ENCODE measurements at regions not wholly inside any gene's neighbourhood (a gene's known extent, or its start where the extent isn't known, plus 50 kb on each side); places are given as distances from the start of the nearest gene placed in this dataset.

DNA sequence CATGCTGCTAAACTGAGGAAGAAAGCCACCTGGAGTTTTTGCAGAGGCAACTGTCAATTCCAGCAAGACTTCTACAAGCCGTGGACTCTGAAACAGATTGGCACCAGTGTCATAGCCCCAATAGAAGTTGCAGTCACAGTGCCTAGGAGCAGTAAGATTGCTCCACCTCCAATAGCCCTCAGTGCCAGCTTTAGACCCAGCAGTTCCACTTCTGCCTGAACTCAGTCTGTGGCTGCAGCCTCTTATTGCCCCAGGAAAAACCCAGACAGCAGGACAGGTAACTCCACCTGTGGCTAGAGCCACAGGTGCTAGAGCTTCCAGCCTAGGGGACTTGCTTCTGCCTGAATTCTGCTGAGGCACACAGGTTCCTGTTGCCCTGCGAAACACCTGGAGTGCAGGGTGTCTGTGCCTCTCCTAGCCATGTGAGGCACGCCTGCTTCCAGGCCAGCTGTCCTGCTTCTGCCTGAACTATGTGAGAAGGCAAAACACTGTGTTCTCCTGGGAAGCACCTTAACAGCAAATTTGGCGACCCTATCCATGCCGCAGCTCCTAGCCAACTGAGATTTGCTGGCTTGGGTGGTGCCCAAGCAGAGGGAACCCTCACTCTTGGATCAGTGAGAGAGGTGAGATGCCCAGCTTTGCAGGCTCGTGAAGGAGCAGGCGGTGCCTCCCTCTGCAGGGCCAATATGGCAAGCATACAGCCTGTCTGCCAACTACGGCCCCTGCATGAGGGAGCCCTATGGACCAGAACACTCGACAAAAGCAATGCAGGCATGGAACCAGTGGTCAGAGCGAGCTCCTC is 607.6 kb downstream of the PCDH17 start:
- intact Hi-C loops (cut with micrococcal nuclease): no loop called here
- no TSS peak for BruUV-seq (replicated peaks)
- H3K36me3 Mint-ChIP-seq (ENCODE audit: insufficient read depth, unreplicated experiment): no peaks in the 10 kb centered on the region
- TF ChIP-seq, protein P1, sequence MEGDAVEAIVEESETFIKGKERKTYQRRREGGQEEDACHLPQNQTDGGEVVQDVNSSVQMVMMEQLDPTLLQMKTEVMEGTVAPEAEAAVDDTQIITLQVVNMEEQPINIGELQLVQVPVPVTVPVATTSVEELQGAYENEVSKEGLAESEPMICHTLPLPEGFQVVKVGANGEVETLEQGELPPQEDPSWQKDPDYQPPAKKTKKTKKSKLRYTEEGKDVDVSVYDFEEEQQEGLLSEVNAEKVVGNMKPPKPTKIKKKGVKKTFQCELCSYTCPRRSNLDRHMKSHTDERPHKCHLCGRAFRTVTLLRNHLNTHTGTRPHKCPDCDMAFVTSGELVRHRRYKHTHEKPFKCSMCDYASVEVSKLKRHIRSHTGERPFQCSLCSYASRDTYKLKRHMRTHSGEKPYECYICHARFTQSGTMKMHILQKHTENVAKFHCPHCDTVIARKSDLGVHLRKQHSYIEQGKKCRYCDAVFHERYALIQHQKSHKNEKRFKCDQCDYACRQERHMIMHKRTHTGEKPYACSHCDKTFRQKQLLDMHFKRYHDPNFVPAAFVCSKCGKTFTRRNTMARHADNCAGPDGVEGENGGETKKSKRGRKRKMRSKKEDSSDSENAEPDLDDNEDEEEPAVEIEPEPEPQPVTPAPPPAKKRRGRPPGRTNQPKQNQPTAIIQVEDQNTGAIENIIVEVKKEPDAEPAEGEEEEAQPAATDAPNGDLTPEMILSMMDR (IDR thresholded peaks at IDR 0.05; ENCODE audit: unreplicated experiment): no peak
- no peak overlapping the region for H3K4me3 Mint-ChIP-seq (ENCODE audit: unreplicated experiment)
- no peaks in the 10 kb centered on the region for H3K4me1 Mint-ChIP-seq (ENCODE audit: insufficient read depth, unreplicated experiment)
- peaks cover 11% of the 10 kb centered on the region for H3K27me3 Mint-ChIP-seq (ENCODE audit: insufficient read depth, unreplicated experiment)
- H3K27ac Mint-ChIP-seq (ENCODE audit: low read depth, unreplicated experiment): no peak overlapping the region
- ChIA-PET CTCF (interaction anchor here (0.7 kb wide), 1 partner anchor 840 kb away, joined by 5 read pairs; no protein-coding TSS in a partner anchor), POLR2A (no interaction called here)
- peaks cover 20% of the 10 kb centered on the region for H3K9me3 Mint-ChIP-seq (ENCODE audit: unreplicated experiment)
- no peak for DNase-seq (ENCODE audit: unreplicated experiment)

DNA sequence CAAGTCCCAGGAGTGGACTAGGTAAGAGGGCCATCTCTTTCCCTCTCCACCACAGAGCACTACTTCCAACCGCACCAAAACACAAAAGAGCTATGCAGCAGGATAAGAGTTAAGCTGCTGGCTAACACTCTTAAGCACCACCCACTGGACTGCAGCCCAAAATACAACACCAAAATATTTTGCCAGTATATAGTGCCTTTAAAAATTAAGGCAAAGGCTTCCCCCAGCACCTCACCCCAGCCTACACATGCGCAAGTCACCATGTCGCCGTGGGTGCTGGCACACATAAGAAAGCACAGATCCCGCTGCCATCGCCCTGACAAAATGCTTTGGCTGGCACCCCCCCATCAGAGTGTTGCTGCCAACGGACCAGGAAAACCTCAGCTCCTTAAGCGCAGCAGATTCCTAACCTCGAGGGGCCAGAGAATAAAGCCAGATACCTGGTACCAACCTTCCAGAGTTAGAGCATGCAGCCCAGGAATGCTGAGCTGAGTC is 608.3 kb downstream of the PCDH17 start:
- Mint-ChIP-seq H3K27ac (ENCODE audit: low read depth, unreplicated experiment) (no peak overlapping the region), H3K4me1 (ENCODE audit: insufficient read depth, unreplicated experiment) (no peaks in the 10 kb centered on the region), H3K9me3 (ENCODE audit: unreplicated experiment) (peaks cover 25% of the 10 kb centered on the region), H3K4me3 (ENCODE audit: unreplicated experiment) (no peak overlapping the region), H3K27me3 (ENCODE audit: insufficient read depth, unreplicated experiment) (peaks cover 11% of the 10 kb centered on the region), H3K36me3 (ENCODE audit: insufficient read depth, unreplicated experiment) (no peaks in the 10 kb centered on the region)
- intact Hi-C loops (cut with micrococcal nuclease): no loop called here
- ChIA-PET CTCF (no interaction called here), POLR2A (no interaction called here)
- TF ChIP-seq, protein P1 (IDR thresholded peaks at IDR 0.05; ENCODE audit: unreplicated experiment): no peak
- DNase-seq (ENCODE audit: unreplicated experiment): no peak
- BruUV-seq (replicated peaks): no TSS peak

GRCh38 chr13:58247080-58247479 is 615.5 kb downstream of the PCDH17 start:
- H3K4me3 Mint-ChIP-seq (ENCODE audit: unreplicated experiment): no peak overlapping the region
- intact Hi-C loops (cut with micrococcal nuclease): no loop called here
- H3K36me3 Mint-ChIP-seq (ENCODE audit: insufficient read depth, unreplicated experiment): no peaks in the 10 kb centered on the region
- no TSS peak for BruUV-seq (replicated peaks)
- peaks cover 24% of the 10 kb centered on the region for H3K9me3 Mint-ChIP-seq (ENCODE audit: unreplicated experiment)
- POLR2A ChIA-PET: no interaction called here
- no peak overlapping the region for H3K27ac Mint-ChIP-seq (ENCODE audit: low read depth, unreplicated experiment)
- no peak for DNase-seq (ENCODE audit: unreplicated experiment)
- no peaks in the 10 kb centered on the region for H3K27me3 Mint-ChIP-seq (ENCODE audit: insufficient read depth, unreplicated experiment)
- no peaks in the 10 kb centered on the region for H3K4me1 Mint-ChIP-seq (ENCODE audit: insufficient read depth, unreplicated experiment)
- CTCF ChIA-PET: no interaction called here
- TF ChIP-seq, protein P1 (IDR thresholded peaks at IDR 0.05; ENCODE audit: unreplicated experiment): no peak

DNA sequence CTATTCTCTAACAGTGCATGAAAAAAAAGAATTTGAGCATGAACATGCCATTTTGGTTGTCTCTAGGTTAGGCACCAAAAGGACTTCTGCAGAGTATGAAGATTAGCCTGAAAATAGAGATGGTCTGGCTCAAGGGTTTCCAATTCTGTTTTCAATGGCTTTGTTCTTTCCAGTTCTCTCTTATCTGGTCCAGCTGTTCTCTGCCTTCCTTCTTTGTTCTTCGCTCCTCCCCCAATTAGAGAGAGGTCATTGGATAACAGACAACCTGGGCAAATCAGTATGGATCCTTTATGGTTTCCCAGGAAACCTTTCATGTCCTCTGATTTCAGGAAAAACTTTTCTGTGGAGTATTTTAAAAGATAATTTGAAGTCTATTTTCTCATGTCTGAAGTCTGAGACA is 623.4 kb downstream of the PCDH17 start:
- no peak overlapping the region for H3K4me3 Mint-ChIP-seq (ENCODE audit: unreplicated experiment)
- no peaks in the 10 kb centered on the region for H3K4me1 Mint-ChIP-seq (ENCODE audit: insufficient read depth, unreplicated experiment)
- TF ChIP-seq, protein P1 (IDR thresholded peaks at IDR 0.05; ENCODE audit: unreplicated experiment): no peak
- ChIA-PET POLR2A (no interaction called here), CTCF (interaction anchor here (0.6 kb wide), 2 partner anchors 50 to 163 kb away, joined by 3 to 7 read pairs; no protein-coding TSS in a partner anchor)
- H3K9me3 Mint-ChIP-seq (ENCODE audit: unreplicated experiment): peaks cover 15% of the 10 kb centered on the region
- peaks cover 31% of the 10 kb centered on the region for H3K27me3 Mint-ChIP-seq (ENCODE audit: insufficient read depth, unreplicated experiment)
- no TSS peak for BruUV-seq (replicated peaks)
- DNase-seq (ENCODE audit: unreplicated experiment): no peak
- no peak overlapping the region for H3K27ac Mint-ChIP-seq (ENCODE audit: low read depth, unreplicated experiment)
- intact Hi-C loops (cut with micrococcal nuclease): no loop called here
- no peaks in the 10 kb centered on the region for H3K36me3 Mint-ChIP-seq (ENCODE audit: insufficient read depth, unreplicated experiment)
